Body of pancreas (tissue), 4 donors: ENCODE measurements at regions not wholly inside any gene's neighbourhood (a gene's known extent, or its start where the extent isn't known, plus 50 kb on each side); places are given as distances from the start of the nearest gene placed in this dataset.

ENCODE experiments used
- ATAC-seq: fragments of 150-250 bp; one replicate; pipeline ENCODE4 v1.9.1; 2016
- DNase-seq, 4 donors: peaks; one replicate each; pipeline ENCODE4 v3.0.0-alpha.2; 2019
- H3K27ac ChIP-seq, 4 donors: fragments of 200-600 bp; sonication (generic); 1 replicate in 3 of 4; 2 replicates in 1 of 4; pipeline versions ENCODE4 v1.5.1 to v1.6.1; 2016 to 2019; ENCODE audit warnings: mild to moderate bottlenecking in 1 of 4, mixed read lengths in 1 of 4, moderate library complexity in 1 of 4
- H3K27me3 ChIP-seq, 2 donors: fragments of 200-600 bp; sonication (generic); one replicate each; pipeline ENCODE4 v1.6.0; 2016; ENCODE audit warnings: mild to moderate bottlenecking in 1 of 2
- H3K36me3 ChIP-seq, 2 donors: fragments of 200-600 bp; sonication (generic); replicated peaks in 1 of 2; 2 replicates each; pipeline ENCODE4 v1.5.1; 2016; ENCODE audit warnings: low read depth in 2 of 2; ENCODE audit not compliant: insufficient read depth in 1 of 2
- H3K4me1 ChIP-seq: fragments of 200-600 bp; sonication (generic); one replicate; pipeline ENCODE4 v1.6.0; 2016
- H3K4me3 ChIP-seq, 2 donors: fragments of 200-600 bp; sonication (generic); 1 replicate in 1 of 2; 2 replicates in 1 of 2; pipeline ENCODE4 v1.5.1; 2016 to 2019
- H3K9me3 ChIP-seq, 3 donors: fragments of 200-600 bp; sonication (generic); 1 replicate in 2 of 3; 2 replicates in 1 of 3; pipeline ENCODE4 v1.5.1; 2016
- CTCF ChIP-seq, 7 experiments: fragments of 450-650 bp in 4 of 7; fragments of 200-600 bp in 3 of 7; sonication (generic) in 3 of 7; IDR thresholded peaks; one replicate each; pipeline ENCODE4 v1.5.1; 2016 to 2019; ENCODE audit warnings: antibody characterized with exemption in 7 of 7
- POLR2A ChIP-seq, 3 donors: fragments of 450-650 bp; IDR thresholded peaks; one replicate each; pipeline ENCODE4 v1.6.1; 2016; ENCODE audit warnings: antibody characterized with exemption in 3 of 3, mild to moderate bottlenecking in 2 of 3
- WGBS, 2 donors: methylation state at CpG; one replicate each; pipeline ENCODE4 v1.1.5; 2017; 5-methylcytosine and 5-hydroxymethylcytosine counted together
- intact Hi-C: fragments of 100-400 bp; cut with DNase I; formaldehyde crosslinking; loops from one replicate; pipeline ENCODE4 v1.15.1; 2023

GRCh38 chr2:40642726-40643125 lies 190.8 kb upstream of the SLC8A1 start:
- Histone ChIP-seq H3K4me3 (no peak overlapping the region), H3K4me1 (no peaks in the 10 kb centered on the region), H3K9me3 (no peaks in the 10 kb centered on the region), H3K27me3 (no peaks in the 10 kb centered on the region), H3K27ac (no peak overlapping the region), H3K36me3 (no peaks in the 10 kb centered on the region)
- ATAC-seq = no peak
- intact Hi-C loops = no loop called here
- no peak for TF ChIP-seq POLR2A (IDR thresholded peaks at IDR 0.05)
- no peak for TF ChIP-seq CTCF (IDR thresholded peaks at IDR 0.05)
- 43 to 59% methylated on average over 2 of the region's 2 CpGs for WGBS, 2 donors
- no peak for DNase-seq

GRCh38 chr2:40646642-40647041 lies 194.8 kb upstream of the SLC8A1 start:
- Histone ChIP-seq H3K27ac (no peak overlapping the region), H3K27me3 (no peaks in the 10 kb centered on the region), H3K9me3 (no peaks in the 10 kb centered on the region), H3K4me1 (no peaks in the 10 kb centered on the region), H3K36me3 (no peaks in the 10 kb centered on the region), H3K4me3 (no peak overlapping the region)
- ATAC-seq = no peak
- intact Hi-C loops = no loop called here
- WGBS, 2 donors = 55 to 78% methylated on average over 2 of the region's 2 CpGs
- TF ChIP-seq CTCF (IDR thresholded peaks at IDR 0.05) = no peak
- TF ChIP-seq POLR2A (IDR thresholded peaks at IDR 0.05) = no peak
- DNase-seq = no peak

- no peak for ATAC-seq
Measured at GRCh38 chr2:40652155-40652554, 200.3 kb upstream of the SLC8A1 start.

GRCh38 chr2:40653829-40654228 lies 201.9 kb upstream of the SLC8A1 start:
- TF ChIP-seq CTCF (IDR thresholded peaks at IDR 0.05) (no peak), POLR2A (IDR thresholded peaks at IDR 0.05) (no peak)
- no peaks in the 10 kb centered on the region for H3K9me3 ChIP-seq
- no peak overlapping the region for H3K27ac ChIP-seq
- H3K36me3 ChIP-seq = no peaks in the 10 kb centered on the region
- 60 to 61% methylated on average over 3 of the region's 3 CpGs for WGBS, 2 donors
- DNase-seq (no peak), ATAC-seq (no peak)
- H3K4me3 ChIP-seq = no peak overlapping the region
- no peaks in the 10 kb centered on the region for H3K27me3 ChIP-seq
- intact Hi-C loops = no loop called here
- no peaks in the 10 kb centered on the region for H3K4me1 ChIP-seq

More at GRCh38 chr2:40652155-40652554, 200.3 kb upstream of the SLC8A1 start:
- Histone ChIP-seq H3K4me1 (no peaks in the 10 kb centered on the region), H3K9me3 (no peaks in the 10 kb centered on the region), H3K27me3 (no peaks in the 10 kb centered on the region), H3K27ac (no peak overlapping the region), H3K4me3 (no peak overlapping the region), H3K36me3 (no peaks in the 10 kb centered on the region)
- WGBS, 2 donors = 61 to 71% methylated on average over 5 of the region's 5 CpGs
- DNase-seq = no peak
- intact Hi-C loops = no loop called here
- TF ChIP-seq POLR2A (IDR thresholded peaks at IDR 0.05) (no peak), CTCF (IDR thresholded peaks at IDR 0.05) (no peak)

GRCh38 chr2:40654346-40654745 lies 202.5 kb upstream of the SLC8A1 start:
- H3K27ac ChIP-seq = no peak overlapping the region
- H3K36me3 ChIP-seq = no peaks in the 10 kb centered on the region
- H3K4me3 ChIP-seq = no peak overlapping the region
- no peak for ATAC-seq
- H3K9me3 ChIP-seq = no peaks in the 10 kb centered on the region
- H3K4me1 ChIP-seq = no peaks in the 10 kb centered on the region
- WGBS, 2 donors = 10 to 14% methylated on average over 1 of the region's 1 CpG
- DNase-seq = no peak
- no peaks in the 10 kb centered on the region for H3K27me3 ChIP-seq
- no peak for TF ChIP-seq POLR2A (IDR thresholded peaks at IDR 0.05)
- TF ChIP-seq CTCF (IDR thresholded peaks at IDR 0.05) = no peak
- intact Hi-C loops = no loop called here
